HL-60 (cell line): ENCODE measurements at regions not wholly inside any gene's neighbourhood (a gene's known extent, or its start where the extent isn't known, plus 50 kb on each side); places are given as distances from the start of the nearest gene placed in this dataset.

Source experiments
- DNase-seq, 2 experiments: peaks; one replicate each; pipeline ENCODE4 v3.0.0-alpha.2; 2010 to 2020; ENCODE audit warnings: low read depth in 1 of 2, low spot score in 1 of 2
- H3K27ac ChIP-seq: fragments of 250-450 bp; sonication (Bioruptor Pico); replicated peaks from 2 replicates; pipeline ENCODE4 v1.5.1; 2020; ENCODE audit warnings: mild to moderate bottlenecking, moderate library complexity
- H3K27me3 ChIP-seq: fragments of 250-450 bp; sonication (Bioruptor Pico); 2 replicates; pipeline ENCODE4 v1.5.1; 2021; ENCODE audit warnings: mild to moderate bottlenecking, moderate library complexity; ENCODE audit not compliant: insufficient read depth, poor library complexity, severe bottlenecking
- H3K4me3 ChIP-seq: replicated peaks from 2 replicates; pipeline ENCODE4 v1.5.1; 2011; ENCODE audit warnings: mild to moderate bottlenecking, control low read depth, low read length; ENCODE audit not compliant: insufficient read depth
- CTCF ChIP-seq: IDR thresholded peaks from one replicate; pipeline ENCODE4 v1.5.1; 2011; ENCODE audit warnings: low read length, control low read depth, inconsistent platforms; ENCODE audit not compliant: insufficient read depth
- GABPA ChIP-seq: IDR thresholded peaks from 2 replicates; pipeline ENCODE4 v1.6.1; 2012; ENCODE audit warnings: low read depth
- POLR2AphosphoS5 ChIP-seq: IDR thresholded peaks from 2 replicates; pipeline ENCODE4 v1.6.1; 2012; ENCODE audit warnings: low read depth
- SPI1 ChIP-seq: IDR thresholded peaks from 2 replicates; pipeline ENCODE4 v1.6.1; 2012; ENCODE audit warnings: low read depth, mild to moderate bottlenecking, borderline replicate concordance
- TF ChIP-seq, protein P1 (sequence below): IDR thresholded peaks from 2 replicates; pipeline ENCODE4 v1.6.1; 2012; ENCODE audit warnings: low read depth; ENCODE audit not compliant: insufficient replicate concordance

DNA sequence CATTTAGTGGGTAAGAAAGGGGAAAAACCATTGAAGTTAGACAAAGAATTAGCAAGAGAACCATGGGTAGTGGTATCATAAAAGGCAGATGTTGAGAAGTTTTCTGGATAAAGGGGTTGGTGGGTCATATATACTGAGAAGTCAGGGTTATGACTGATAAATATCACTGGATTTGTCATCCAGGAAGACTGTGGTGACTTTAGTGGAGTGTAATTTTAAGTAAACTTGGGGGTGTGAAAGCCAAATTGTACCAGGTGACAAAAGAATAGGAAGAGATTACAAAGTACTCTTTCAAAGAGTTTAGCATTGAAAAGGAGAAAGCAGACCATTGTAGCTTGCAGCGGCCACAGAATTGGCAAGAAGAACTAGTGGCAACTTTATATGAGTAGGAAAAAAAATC lies 315.2 kb upstream of the DMAC1 start:
- TF ChIP-seq POLR2AphosphoS5 (no peak), SPI1 (no peak), CTCF (no peak), GABPA (no peak)
- TF ChIP-seq, protein P1, sequence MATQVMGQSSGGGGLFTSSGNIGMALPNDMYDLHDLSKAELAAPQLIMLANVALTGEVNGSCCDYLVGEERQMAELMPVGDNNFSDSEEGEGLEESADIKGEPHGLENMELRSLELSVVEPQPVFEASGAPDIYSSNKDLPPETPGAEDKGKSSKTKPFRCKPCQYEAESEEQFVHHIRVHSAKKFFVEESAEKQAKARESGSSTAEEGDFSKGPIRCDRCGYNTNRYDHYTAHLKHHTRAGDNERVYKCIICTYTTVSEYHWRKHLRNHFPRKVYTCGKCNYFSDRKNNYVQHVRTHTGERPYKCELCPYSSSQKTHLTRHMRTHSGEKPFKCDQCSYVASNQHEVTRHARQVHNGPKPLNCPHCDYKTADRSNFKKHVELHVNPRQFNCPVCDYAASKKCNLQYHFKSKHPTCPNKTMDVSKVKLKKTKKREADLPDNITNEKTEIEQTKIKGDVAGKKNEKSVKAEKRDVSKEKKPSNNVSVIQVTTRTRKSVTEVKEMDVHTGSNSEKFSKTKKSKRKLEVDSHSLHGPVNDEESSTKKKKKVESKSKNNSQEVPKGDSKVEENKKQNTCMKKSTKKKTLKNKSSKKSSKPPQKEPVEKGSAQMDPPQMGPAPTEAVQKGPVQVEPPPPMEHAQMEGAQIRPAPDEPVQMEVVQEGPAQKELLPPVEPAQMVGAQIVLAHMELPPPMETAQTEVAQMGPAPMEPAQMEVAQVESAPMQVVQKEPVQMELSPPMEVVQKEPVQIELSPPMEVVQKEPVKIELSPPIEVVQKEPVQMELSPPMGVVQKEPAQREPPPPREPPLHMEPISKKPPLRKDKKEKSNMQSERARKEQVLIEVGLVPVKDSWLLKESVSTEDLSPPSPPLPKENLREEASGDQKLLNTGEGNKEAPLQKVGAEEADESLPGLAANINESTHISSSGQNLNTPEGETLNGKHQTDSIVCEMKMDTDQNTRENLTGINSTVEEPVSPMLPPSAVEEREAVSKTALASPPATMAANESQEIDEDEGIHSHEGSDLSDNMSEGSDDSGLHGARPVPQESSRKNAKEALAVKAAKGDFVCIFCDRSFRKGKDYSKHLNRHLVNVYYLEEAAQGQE = no peak
- H3K4me3 ChIP-seq = no peak overlapping the region
- no peaks in the 10 kb centered on the region for H3K27me3 ChIP-seq
- DNase-seq = no peak
- no peak overlapping the region for H3K27ac ChIP-seq

- DNase-seq = no peak
- Histone ChIP-seq H3K27me3 (no peaks in the 10 kb centered on the region), H3K4me3 (no peak overlapping the region), H3K27ac (no peak overlapping the region)
- TF ChIP-seq SPI1 = no peak
- TF ChIP-seq GABPA = no peak
- no peak for TF ChIP-seq CTCF
- no peak for TF ChIP-seq POLR2AphosphoS5
Observed at GRCh38 chr9:8106362-8106761, 306.8 kb upstream of the DMAC1 start.

- Histone ChIP-seq H3K4me3 (no peak overlapping the region), H3K27ac (no peak overlapping the region), H3K27me3 (no peaks in the 10 kb centered on the region)
- TF ChIP-seq GABPA (no peak), POLR2AphosphoS5 (no peak), SPI1 (no peak)
- no peak for DNase-seq
Observed at GRCh38 chr9:8101607-8102006, 302.0 kb upstream of the DMAC1 start.

GRCh38 chr9:8096091-8096490 lies 296.5 kb upstream of the DMAC1 start:
- no peaks in the 10 kb centered on the region for H3K27me3 ChIP-seq
- DNase-seq = no peak
- TF ChIP-seq POLR2AphosphoS5 (no peak), GABPA (no peak), CTCF (no peak), SPI1 (no peak)
- TF ChIP-seq, protein P1 = no peak
- no peak overlapping the region for H3K4me3 ChIP-seq
- no peak overlapping the region for H3K27ac ChIP-seq
